ENCODE measurements at regions not wholly inside any gene's neighbourhood (a gene's known extent, or its start where the extent isn't known, plus 50 kb on each side); places are given as distances from the start of the nearest gene placed in this dataset.

GRCh38 chr12:39012870-39013269, 107.5 kb upstream of the CPNE8 start:
- TF ChIP-seq CTCF (IDR thresholded peaks at IDR 0.05) (no peak), POLR2A (IDR thresholded peaks at IDR 0.05) (no peak), EP300 (IDR thresholded peaks at IDR 0.05; ENCODE audit: low read depth) (no peak)

Data from transverse colon (tissue), 3 donors.